HCEC 1CT (cell line): ENCODE measurements at regions not wholly inside any gene's neighbourhood (a gene's known extent, or its start where the extent isn't known, plus 50 kb on each side); places are given as distances from the start of the nearest gene placed in this dataset.
"Not testable (repeated sequence)": the region's sequence is repeated elsewhere in the genome, so short reads cannot be mapped to it uniquely, and the experiment has no call there.

Experiments used
- DNase-seq: peaks from one replicate; pipeline ENCODE4 v3.0.0-alpha.2; 2017

- no peak for DNase-seq
Measured at GRCh38 chr9:42378418-42378815, 195.0 kb downstream of the SPATA31A6 start.

GRCh38 chr9:42379602-42380001 is 196.1 kb downstream of the SPATA31A6 start:
- DNase-seq: not testable (repeated sequence)

GRCh38 chr9:42384585-42384984 is 201.1 kb downstream of the SPATA31A6 start:
- DNase-seq: not testable (repeated sequence)

- DNase-seq: not testable (repeated sequence)
Measured at GRCh38 chr9:42385574-42386120, 202.2 kb downstream of the SPATA31A6 start.

- no peak for DNase-seq
Measured at GRCh38 chr9:42386477-42386876, 203.0 kb downstream of the SPATA31A6 start.

- no peak for DNase-seq
Measured at GRCh38 chr9:42388146-42388690, 204.8 kb downstream of the SPATA31A6 start.

GRCh38 chr9:42388846-42389245 is 205.4 kb downstream of the SPATA31A6 start:
- no peak for DNase-seq

GRCh38 chr9:42392773-42393455 is 209.5 kb downstream of the SPATA31A6 start:
- not testable (repeated sequence) for DNase-seq

- DNase-seq: no peak
Measured at GRCh38 chr9:42396318-42396717, 212.9 kb downstream of the SPATA31A6 start.

GRCh38 chr9:42397336-42397735 is 213.9 kb downstream of the SPATA31A6 start:
- DNase-seq: not testable (repeated sequence)

GRCh38 chr9:42402919-42403318 is 219.5 kb downstream of the SPATA31A6 start:
- DNase-seq: not testable (repeated sequence)

GRCh38 chr9:42409581-42409980 is 226.1 kb downstream of the SPATA31A6 start:
- not testable (repeated sequence) for DNase-seq

GRCh38 chr9:42412354-42412753 is 228.9 kb downstream of the SPATA31A6 start:
- DNase-seq: not testable (repeated sequence)

- not testable (repeated sequence) for DNase-seq
Measured at GRCh38 chr9:42414865-42415264, 231.4 kb downstream of the SPATA31A6 start.

- DNase-seq: not testable (repeated sequence)
Measured at GRCh38 chr9:42419652-42420051, 236.2 kb downstream of the SPATA31A6 start.

- DNase-seq: not testable (repeated sequence)
Measured at GRCh38 chr9:42420324-42420723, 236.9 kb downstream of the SPATA31A6 start.

GRCh38 chr9:42421630-42422029 is 238.2 kb downstream of the SPATA31A6 start:
- not testable (repeated sequence) for DNase-seq

GRCh38 chr9:42430674-42431615 is 247.5 kb downstream of the SPATA31A6 start:
- DNase-seq: not testable (repeated sequence)

- not testable (repeated sequence) for DNase-seq
Measured at GRCh38 chr9:42431616-42432010, 248.2 kb downstream of the SPATA31A6 start.

GRCh38 chr9:42434844-42435714 is 251.6 kb downstream of the SPATA31A6 start:
- not testable (repeated sequence) for DNase-seq

GRCh38 chr9:42435715-42436342 is 252.4 kb downstream of the SPATA31A6 start:
- not testable (repeated sequence) for DNase-seq
